Fibroblast of the aortic adventitia (primary cell): ENCODE measurements at regions not wholly inside any gene's neighbourhood (a gene's known extent, or its start where the extent isn't known, plus 50 kb on each side); places are given as distances from the start of the nearest gene placed in this dataset.
"Not testable (repeated sequence)": the region's sequence is repeated elsewhere in the genome, so short reads cannot be mapped to it uniquely, and the experiment has no call there.

Experiments used
- DNase-seq: peaks from one replicate; pipeline ENCODE4 v3.0.0-alpha.2; 2010; ENCODE audit warnings: low read depth
- H3K4me3 ChIP-seq: 2 replicates; pipeline ENCODE4 v1.5.1; 2011; ENCODE audit warnings: low read depth, mild to moderate bottlenecking, control low read depth, low read length, moderate library complexity
- TF ChIP-seq, protein P1 (sequence below): IDR thresholded peaks from 2 replicates; pipeline ENCODE4 v1.5.1; 2011; ENCODE audit warnings: mild to moderate bottlenecking, low read length, control low read depth, inconsistent platforms; ENCODE audit not compliant: insufficient read depth

- TF ChIP-seq, protein P1, sequence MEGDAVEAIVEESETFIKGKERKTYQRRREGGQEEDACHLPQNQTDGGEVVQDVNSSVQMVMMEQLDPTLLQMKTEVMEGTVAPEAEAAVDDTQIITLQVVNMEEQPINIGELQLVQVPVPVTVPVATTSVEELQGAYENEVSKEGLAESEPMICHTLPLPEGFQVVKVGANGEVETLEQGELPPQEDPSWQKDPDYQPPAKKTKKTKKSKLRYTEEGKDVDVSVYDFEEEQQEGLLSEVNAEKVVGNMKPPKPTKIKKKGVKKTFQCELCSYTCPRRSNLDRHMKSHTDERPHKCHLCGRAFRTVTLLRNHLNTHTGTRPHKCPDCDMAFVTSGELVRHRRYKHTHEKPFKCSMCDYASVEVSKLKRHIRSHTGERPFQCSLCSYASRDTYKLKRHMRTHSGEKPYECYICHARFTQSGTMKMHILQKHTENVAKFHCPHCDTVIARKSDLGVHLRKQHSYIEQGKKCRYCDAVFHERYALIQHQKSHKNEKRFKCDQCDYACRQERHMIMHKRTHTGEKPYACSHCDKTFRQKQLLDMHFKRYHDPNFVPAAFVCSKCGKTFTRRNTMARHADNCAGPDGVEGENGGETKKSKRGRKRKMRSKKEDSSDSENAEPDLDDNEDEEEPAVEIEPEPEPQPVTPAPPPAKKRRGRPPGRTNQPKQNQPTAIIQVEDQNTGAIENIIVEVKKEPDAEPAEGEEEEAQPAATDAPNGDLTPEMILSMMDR: no peak
- no peak overlapping the region for H3K4me3 ChIP-seq
- peak; percentile 17 for DNase-seq
Measured at GRCh38 chrX:47748576-47748975, 88.1 kb upstream of the ZNF81 start.

GRCh38 chrX:47746446-47746845 is 87.5 kb upstream of the UXT start:
- DNase-seq: no peak

GRCh38 chrX:47745416-47745815 is 86.4 kb upstream of the UXT start:
- DNase-seq: no peak
- TF ChIP-seq, protein P1: no peak
- no peak overlapping the region for H3K4me3 ChIP-seq

More at GRCh38 chrX:47746446-47746845, 87.5 kb upstream of the UXT start:
- no peak overlapping the region for H3K4me3 ChIP-seq
- TF ChIP-seq, protein P1: no peak

DNA sequence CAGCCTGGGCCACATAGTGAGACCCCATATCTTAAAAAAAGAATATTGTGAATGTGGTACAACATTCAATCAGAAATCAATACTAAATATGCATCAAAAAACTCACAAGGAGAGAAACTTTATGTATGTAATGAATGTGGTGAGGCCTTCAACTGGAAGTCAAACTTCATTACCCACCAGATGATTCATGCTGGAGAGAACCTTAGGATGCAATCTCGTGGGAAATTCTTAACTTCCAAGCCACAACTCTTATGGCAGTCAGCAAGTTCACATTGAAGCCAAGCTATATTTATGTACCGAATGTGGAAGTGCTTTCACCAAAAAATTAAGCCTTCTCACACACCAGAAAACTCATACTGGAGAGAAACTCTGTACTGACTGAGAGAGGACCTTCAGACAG is 84.5 kb upstream of the UXT start:
- TF ChIP-seq, protein P1: no peak
- peak; percentile 25 for DNase-seq
- no peak overlapping the region for H3K4me3 ChIP-seq

DNA sequence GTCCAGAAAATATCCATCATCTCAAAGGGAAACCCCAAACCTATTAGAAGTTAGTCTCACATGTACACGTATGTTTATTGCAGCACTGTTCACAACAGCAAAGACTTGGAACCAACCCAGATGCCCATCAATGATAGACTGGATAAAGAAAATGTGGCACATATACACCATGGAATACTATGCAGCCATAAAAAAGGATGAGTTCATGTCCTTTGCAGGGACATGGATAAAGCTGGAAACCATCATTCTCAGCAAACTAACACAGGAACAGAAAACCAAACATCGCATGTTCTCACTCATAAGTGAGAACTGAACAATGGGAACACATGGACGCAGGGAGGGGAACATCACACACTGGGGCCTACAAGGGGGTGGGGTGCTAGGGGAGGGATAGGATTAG is 79.9 kb upstream of the UXT start:
- not testable (repeated sequence) for H3K4me3 ChIP-seq, DNase-seq

GRCh38 chrX:47723689-47724088 is 64.7 kb upstream of the UXT start:
- no peak overlapping the region for H3K4me3 ChIP-seq
- DNase-seq: no peak

GRCh38 chrX:47723083-47723482 is 64.1 kb upstream of the UXT start:
- no peak for DNase-seq
- H3K4me3 ChIP-seq: no peak overlapping the region
- TF ChIP-seq, protein P1: no peak

More at GRCh38 chrX:47723689-47724088, 64.7 kb upstream of the UXT start:
- TF ChIP-seq, protein P1: no peak
